Progenitor cell of endocrine pancreas (in vitro differentiated cells): ENCODE measurements at regions not wholly inside any gene's neighbourhood (a gene's known extent, or its start where the extent isn't known, plus 50 kb on each side); places are given as distances from the start of the nearest gene placed in this dataset.
"Not testable (repeated sequence)": the region's sequence is repeated elsewhere in the genome, so short reads cannot be mapped to it uniquely, and the experiment has no call there.

Source experiments
- DNase-seq: peaks from one replicate; pipeline ENCODE4 v3.0.0; 2021; ENCODE audit warnings: low spot score; ENCODE audit not compliant: unreplicated experiment
- H3K27ac Mint-ChIP-seq: 2 replicates; pipeline ENCODE4 v1.8.0; 2021; ENCODE audit warnings: mild to moderate bottlenecking, moderate library complexity, mixed read lengths
- H3K27me3 Mint-ChIP-seq: 2 replicates; pipeline ENCODE4 v1.8.0; 2021; ENCODE audit warnings: mixed read lengths
- H3K36me3 Mint-ChIP-seq: 2 replicates; pipeline ENCODE4 v1.8.0; 2022; ENCODE audit warnings: mixed read lengths; ENCODE audit not compliant: insufficient read depth
- H3K4me1 Mint-ChIP-seq: 2 replicates; pipeline ENCODE4 v1.8.0; 2021; ENCODE audit warnings: low read depth, mixed read lengths
- H3K4me3 Mint-ChIP-seq: 2 replicates; pipeline ENCODE4 v1.8.0; 2021; ENCODE audit warnings: low read depth, mild to moderate bottlenecking, moderate library complexity, mixed read lengths
- H3K9me3 Mint-ChIP-seq: 2 replicates; pipeline ENCODE4 v1.8.0; 2021; ENCODE audit warnings: low read depth, mixed read lengths
- TF ChIP-seq, protein P1 (sequence below): fragments of 200-600 bp; sonication (generic); IDR thresholded peaks from one replicate; pipeline ENCODE4 v1.5.0; 2021; ENCODE audit warnings: antibody characterized with exemption, mild to moderate bottlenecking; ENCODE audit not compliant: unreplicated experiment

DNA sequence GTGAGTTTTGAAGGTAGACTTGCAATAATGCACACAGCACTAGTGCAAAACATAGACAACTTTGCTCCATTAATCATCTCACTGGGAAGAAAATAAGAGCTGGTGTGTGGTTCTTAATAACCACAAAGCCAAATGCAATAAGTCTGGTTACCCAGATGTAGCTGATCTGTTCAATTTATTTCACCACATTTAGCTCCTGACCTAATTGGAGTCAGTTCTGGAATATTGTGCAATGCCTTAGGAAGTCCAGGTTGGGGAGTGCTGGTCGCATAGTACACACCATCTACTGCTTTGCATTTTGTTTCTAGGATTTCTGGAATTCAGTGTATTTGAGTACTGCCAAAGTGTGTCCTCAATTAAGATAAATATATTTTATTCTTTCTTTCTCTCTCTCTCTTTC is 483.3 kb upstream of the SPRY2 start:
- peaks cover 36% of the 10 kb centered on the region for H3K9me3 Mint-ChIP-seq
- peaks cover 9% of the 10 kb centered on the region for H3K36me3 Mint-ChIP-seq
- TF ChIP-seq, protein P1, sequence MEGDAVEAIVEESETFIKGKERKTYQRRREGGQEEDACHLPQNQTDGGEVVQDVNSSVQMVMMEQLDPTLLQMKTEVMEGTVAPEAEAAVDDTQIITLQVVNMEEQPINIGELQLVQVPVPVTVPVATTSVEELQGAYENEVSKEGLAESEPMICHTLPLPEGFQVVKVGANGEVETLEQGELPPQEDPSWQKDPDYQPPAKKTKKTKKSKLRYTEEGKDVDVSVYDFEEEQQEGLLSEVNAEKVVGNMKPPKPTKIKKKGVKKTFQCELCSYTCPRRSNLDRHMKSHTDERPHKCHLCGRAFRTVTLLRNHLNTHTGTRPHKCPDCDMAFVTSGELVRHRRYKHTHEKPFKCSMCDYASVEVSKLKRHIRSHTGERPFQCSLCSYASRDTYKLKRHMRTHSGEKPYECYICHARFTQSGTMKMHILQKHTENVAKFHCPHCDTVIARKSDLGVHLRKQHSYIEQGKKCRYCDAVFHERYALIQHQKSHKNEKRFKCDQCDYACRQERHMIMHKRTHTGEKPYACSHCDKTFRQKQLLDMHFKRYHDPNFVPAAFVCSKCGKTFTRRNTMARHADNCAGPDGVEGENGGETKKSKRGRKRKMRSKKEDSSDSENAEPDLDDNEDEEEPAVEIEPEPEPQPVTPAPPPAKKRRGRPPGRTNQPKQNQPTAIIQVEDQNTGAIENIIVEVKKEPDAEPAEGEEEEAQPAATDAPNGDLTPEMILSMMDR: no peak
- H3K27me3 Mint-ChIP-seq: no peaks in the 10 kb centered on the region
- no peaks in the 10 kb centered on the region for H3K4me1 Mint-ChIP-seq
- DNase-seq: no peak
- H3K27ac Mint-ChIP-seq: no peak overlapping the region
- H3K4me3 Mint-ChIP-seq: no peak overlapping the region

DNA sequence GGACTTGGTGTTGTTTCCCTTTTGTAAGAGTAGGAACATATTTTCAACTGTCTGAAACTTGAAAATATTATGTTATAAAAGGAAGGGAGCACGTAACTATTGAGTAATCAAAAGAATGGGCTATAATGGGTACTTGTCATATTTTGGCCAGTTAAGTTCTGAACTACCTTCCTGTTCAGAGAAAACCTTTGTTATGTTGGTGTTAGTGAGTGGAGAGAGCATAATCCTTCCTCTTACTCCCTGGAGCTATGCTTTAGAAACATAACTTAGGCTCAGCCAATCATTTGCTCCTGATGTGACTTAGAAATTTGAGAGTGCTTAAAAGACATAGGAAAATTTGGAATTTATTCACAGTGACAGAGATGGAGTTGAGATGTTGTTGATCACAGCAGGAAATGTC is 482.5 kb upstream of the SPRY2 start:
- DNase-seq: no peak
- H3K36me3 Mint-ChIP-seq: peaks cover 7% of the 10 kb centered on the region
- H3K27ac Mint-ChIP-seq: no peak overlapping the region
- no peaks in the 10 kb centered on the region for H3K27me3 Mint-ChIP-seq
- TF ChIP-seq, protein P1: no peak
- H3K4me3 Mint-ChIP-seq: no peak overlapping the region
- H3K9me3 Mint-ChIP-seq: peaks cover 34% of the 10 kb centered on the region
- H3K4me1 Mint-ChIP-seq: no peaks in the 10 kb centered on the region

DNA sequence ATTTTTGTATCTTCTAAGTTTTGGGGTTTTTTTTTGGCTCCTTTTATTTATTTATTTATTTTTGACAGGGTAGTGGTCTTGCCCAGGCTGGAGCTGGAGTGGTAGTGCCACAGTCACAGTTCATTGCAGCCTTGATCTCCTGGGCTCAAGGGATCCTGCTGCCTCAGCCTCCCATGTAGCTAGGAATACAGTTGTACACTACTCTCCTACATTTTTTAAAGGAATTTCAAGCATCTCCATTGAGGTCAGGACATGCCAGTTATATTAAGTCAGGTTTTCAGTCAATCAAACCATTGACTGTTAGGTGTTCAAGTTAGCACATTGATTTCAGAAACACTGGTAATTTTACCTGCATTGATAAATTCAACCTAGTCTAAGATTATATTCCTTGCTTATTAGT is 480.5 kb upstream of the SPRY2 start:
- peaks cover 17% of the 10 kb centered on the region for H3K9me3 Mint-ChIP-seq
- H3K27me3 Mint-ChIP-seq: no peaks in the 10 kb centered on the region
- H3K27ac Mint-ChIP-seq: no peak overlapping the region
- TF ChIP-seq, protein P1: no peak
- H3K4me3 Mint-ChIP-seq: no peak overlapping the region
- DNase-seq: no peak
- no peaks in the 10 kb centered on the region for H3K4me1 Mint-ChIP-seq
- H3K36me3 Mint-ChIP-seq: peaks cover 3% of the 10 kb centered on the region

DNA sequence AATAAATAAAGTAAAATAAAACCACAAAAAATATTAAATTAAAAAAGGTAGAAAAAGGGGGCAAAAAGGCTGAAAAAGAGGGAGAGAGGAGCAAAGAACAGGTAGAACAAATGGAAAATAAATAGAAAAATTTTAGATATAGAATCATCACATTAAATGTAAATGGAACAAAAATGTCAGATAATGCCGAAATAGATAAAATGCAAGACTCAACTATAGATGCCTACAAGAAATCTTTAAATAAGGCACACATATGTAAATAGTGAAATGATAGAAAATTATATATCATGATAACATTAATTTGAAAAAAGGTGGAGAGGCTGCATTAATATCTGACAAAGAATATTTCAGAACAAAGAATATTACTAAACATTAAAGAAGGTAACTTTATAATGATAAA is 477.1 kb upstream of the SPRY2 start:
- Mint-ChIP-seq H3K36me3 (no peaks in the 10 kb centered on the region), H3K27ac (no peak overlapping the region), H3K9me3 (peaks cover 4% of the 10 kb centered on the region), H3K4me3 (no peak overlapping the region), H3K4me1 (no peaks in the 10 kb centered on the region), H3K27me3 (no peaks in the 10 kb centered on the region)
- no peak for DNase-seq
- TF ChIP-seq, protein P1: no peak

DNA sequence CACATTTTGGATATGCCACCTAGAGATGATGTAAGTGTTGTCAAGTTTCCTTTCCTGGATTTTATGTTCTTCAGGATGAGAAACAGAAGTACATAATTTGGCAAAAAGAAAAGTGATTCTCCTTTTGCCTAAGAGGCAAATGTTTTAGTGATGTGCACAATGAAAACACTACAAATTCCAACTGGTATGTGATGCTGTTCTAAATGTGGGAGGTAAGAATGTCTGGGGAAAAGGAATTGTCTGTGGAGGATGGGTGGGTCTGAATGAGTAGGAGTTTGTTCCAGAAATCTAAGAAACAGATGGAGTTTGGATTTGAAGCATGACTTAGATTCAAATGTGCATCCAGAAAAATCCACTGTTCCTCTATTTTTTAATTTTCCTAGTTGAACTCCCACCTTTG is 473.6 kb upstream of the SPRY2 start:
- peaks cover 11% of the 10 kb centered on the region for H3K9me3 Mint-ChIP-seq
- no peaks in the 10 kb centered on the region for H3K4me1 Mint-ChIP-seq
- H3K27ac Mint-ChIP-seq: no peak overlapping the region
- TF ChIP-seq, protein P1: no peak
- H3K36me3 Mint-ChIP-seq: no peaks in the 10 kb centered on the region
- H3K4me3 Mint-ChIP-seq: no peak overlapping the region
- H3K27me3 Mint-ChIP-seq: no peaks in the 10 kb centered on the region
- DNase-seq: no peak

DNA sequence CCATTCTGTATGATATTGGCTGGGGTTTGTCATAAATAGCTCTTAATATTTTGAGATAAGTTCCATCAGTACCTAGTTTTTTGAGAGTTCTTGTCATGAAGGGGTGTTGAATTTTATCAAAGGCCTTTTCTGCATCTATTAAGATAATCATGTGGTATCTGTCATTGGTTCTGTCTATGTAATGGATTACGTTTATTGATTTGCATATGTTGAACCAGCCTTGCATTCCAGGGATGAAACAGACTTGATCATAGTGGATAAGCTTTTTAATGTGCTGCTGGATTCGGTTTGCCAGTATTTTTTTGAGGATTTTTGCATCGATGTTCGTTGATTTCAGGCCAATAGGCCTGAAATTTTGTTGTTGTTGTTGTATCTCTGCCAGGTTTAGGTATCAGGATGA is 469.4 kb upstream of the SPRY2 start:
- H3K4me3 Mint-ChIP-seq, H3K36me3 Mint-ChIP-seq, H3K9me3 Mint-ChIP-seq, H3K4me1 Mint-ChIP-seq, H3K27me3 Mint-ChIP-seq, DNase-seq, H3K27ac Mint-ChIP-seq: not testable (repeated sequence)
